Panc1 (cell line): ENCODE measurements at regions not wholly inside any gene's neighbourhood (a gene's known extent, or its start where the extent isn't known, plus 50 kb on each side); places are given as distances from the start of the nearest gene placed in this dataset.

Experiments
- ATAC-seq: fragments of 200-7000 bp; cut with Tn5 transposase; 2 replicates; pipeline ENCODE4 v1.9.1; 2020; ENCODE audit warnings: mild to moderate bottlenecking, moderate library complexity
- BruUV-seq: library from RNA; stranded (reverse); fragments of 400-500 nt; replicated peaks from 2 replicates; lab custom pipeline; 2021; lab: Mats Ljungman, UMichigan
- CTCF ChIA-PET: fragments of 300-600 bp; sonication (Branson Sonifier 250); formaldehyde crosslinking; loops from one replicate; lab custom pipeline; 2022; ENCODE audit warnings: antibody characterized with exemption; lab: Charles Lee
- POLR2A ChIA-PET: fragments of 300-600 bp; sonication (Branson Sonifier 250); formaldehyde crosslinking; loops from one replicate; lab custom pipeline; 2022; ENCODE audit warnings: antibody characterized with exemption; lab: Charles Lee
- DNase-seq: peaks from one replicate; pipeline ENCODE4 v3.0.0-alpha.2; 2010; ENCODE audit warnings: low read depth, low spot score
- H3K27ac ChIP-seq: 2 replicates; pipeline ENCODE4 v1.5.1; 2011; ENCODE audit warnings: mild to moderate bottlenecking, low read length, inconsistent platforms
- H3K27me3 ChIP-seq: fragments of 200-500 bp; sonication (Bioruptor generic); 2 replicates; pipeline ENCODE4 v1.6.0; 2014; ENCODE audit warnings: low read length, inconsistent platforms; ENCODE audit not compliant: control insufficient read depth, insufficient read depth
- H3K36me3 ChIP-seq: fragments of 200-500 bp; sonication (Bioruptor generic); 2 replicates; pipeline ENCODE4 v1.5.1; 2014; ENCODE audit warnings: inconsistent platforms, mild to moderate bottlenecking, low read length, moderate library complexity; ENCODE audit not compliant: control insufficient read depth, insufficient read depth
- H3K4me1 ChIP-seq: 2 replicates; pipeline ENCODE4 v1.5.1; 2011; ENCODE audit warnings: inconsistent platforms, mild to moderate bottlenecking, low read length, moderate library complexity; ENCODE audit not compliant: control insufficient read depth, insufficient read depth
- H3K4me3 ChIP-seq, 2 experiments: 2 replicates each; pipeline ENCODE4 v1.5.1; 2011 to 2012; ENCODE audit warnings: low read depth in 2 of 2, low read length in 2 of 2, mild to moderate bottlenecking in 2 of 2, inconsistent platforms in 1 of 2, moderate library complexity in 1 of 2
- H3K9me3 ChIP-seq: fragments of 200-500 bp; sonication (Bioruptor generic); 2 replicates; pipeline ENCODE4 v1.5.1; 2014; ENCODE audit warnings: low read depth, mild to moderate bottlenecking, inconsistent platforms, low read length, moderate library complexity; ENCODE audit not compliant: control insufficient read depth, insufficient read depth
- CTCF ChIP-seq: fragments of 450-650 bp; IDR thresholded peaks from 2 replicates; pipeline ENCODE4 v1.5.1; 2017; ENCODE audit warnings: mild to moderate bottlenecking
- POLR2AphosphoS5 ChIP-seq: IDR thresholded peaks from 2 replicates; pipeline ENCODE4 v1.6.1; 2012; ENCODE audit warnings: mild to moderate bottlenecking, low read depth, low read length, moderate library complexity
- SIN3A ChIP-seq: IDR thresholded peaks from 2 replicates; pipeline ENCODE4 v1.6.1; 2012; ENCODE audit warnings: low read depth, mild to moderate bottlenecking, low read length, moderate library complexity, borderline replicate concordance; ENCODE audit not compliant: insufficient read depth
- TCF7L2 ChIP-seq: IDR thresholded peaks from 2 replicates; pipeline ENCODE4 v1.6.1; 2011; ENCODE audit warnings: mild to moderate bottlenecking, low read depth, low read length, inconsistent platforms
- in situ Hi-C: cut with HindIII; loops from 2 replicates; pipeline ENCODE4 v1.10.0; 2016; ENCODE audit warnings: low sequenced_read_pairs, low pct_unique_long_range_greater_than_20kb
- intact Hi-C: fragments of 100-400 bp; cut with micrococcal nuclease; formaldehyde crosslinking; loops from one replicate; pipeline ENCODE4 v1.10.0; 2022; ENCODE audit not compliant: unreplicated experiment
- TF ChIP-seq, protein P1 (sequence below), 2 experiments: IDR thresholded peaks; 2 replicates each; pipeline ENCODE4 v1.6.1; 2011 to 2012; ENCODE audit warnings: low read depth in 2 of 2, control low read depth in 1 of 2, low read length in 1 of 2, mild to moderate bottlenecking in 1 of 2, moderate library complexity in 1 of 2; ENCODE audit not compliant: insufficient read depth in 1 of 2

GRCh38 chr3:94311651-94312050 lies 248.8 kb downstream of the NSUN3 start:
- ATAC-seq (no peak), DNase-seq (no peak)
- BruUV-seq, result no TSS peak
- TF ChIP-seq CTCF, result no peak
- TF ChIP-seq TCF7L2, result no peak
- TF ChIP-seq, protein P1, sequence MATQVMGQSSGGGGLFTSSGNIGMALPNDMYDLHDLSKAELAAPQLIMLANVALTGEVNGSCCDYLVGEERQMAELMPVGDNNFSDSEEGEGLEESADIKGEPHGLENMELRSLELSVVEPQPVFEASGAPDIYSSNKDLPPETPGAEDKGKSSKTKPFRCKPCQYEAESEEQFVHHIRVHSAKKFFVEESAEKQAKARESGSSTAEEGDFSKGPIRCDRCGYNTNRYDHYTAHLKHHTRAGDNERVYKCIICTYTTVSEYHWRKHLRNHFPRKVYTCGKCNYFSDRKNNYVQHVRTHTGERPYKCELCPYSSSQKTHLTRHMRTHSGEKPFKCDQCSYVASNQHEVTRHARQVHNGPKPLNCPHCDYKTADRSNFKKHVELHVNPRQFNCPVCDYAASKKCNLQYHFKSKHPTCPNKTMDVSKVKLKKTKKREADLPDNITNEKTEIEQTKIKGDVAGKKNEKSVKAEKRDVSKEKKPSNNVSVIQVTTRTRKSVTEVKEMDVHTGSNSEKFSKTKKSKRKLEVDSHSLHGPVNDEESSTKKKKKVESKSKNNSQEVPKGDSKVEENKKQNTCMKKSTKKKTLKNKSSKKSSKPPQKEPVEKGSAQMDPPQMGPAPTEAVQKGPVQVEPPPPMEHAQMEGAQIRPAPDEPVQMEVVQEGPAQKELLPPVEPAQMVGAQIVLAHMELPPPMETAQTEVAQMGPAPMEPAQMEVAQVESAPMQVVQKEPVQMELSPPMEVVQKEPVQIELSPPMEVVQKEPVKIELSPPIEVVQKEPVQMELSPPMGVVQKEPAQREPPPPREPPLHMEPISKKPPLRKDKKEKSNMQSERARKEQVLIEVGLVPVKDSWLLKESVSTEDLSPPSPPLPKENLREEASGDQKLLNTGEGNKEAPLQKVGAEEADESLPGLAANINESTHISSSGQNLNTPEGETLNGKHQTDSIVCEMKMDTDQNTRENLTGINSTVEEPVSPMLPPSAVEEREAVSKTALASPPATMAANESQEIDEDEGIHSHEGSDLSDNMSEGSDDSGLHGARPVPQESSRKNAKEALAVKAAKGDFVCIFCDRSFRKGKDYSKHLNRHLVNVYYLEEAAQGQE (IDR thresholded peaks at IDR 0.05; ENCODE audit: insufficient read depth in 1 of 2, low read depth in 2 of 2, low read length in 1 of 2), result no peak
- TF ChIP-seq SIN3A, result no peak
- no peak for TF ChIP-seq POLR2AphosphoS5
- Histone ChIP-seq H3K27me3 (no peaks in the 10 kb centered on the region), H3K4me3 (no peak overlapping the region), H3K36me3 (no peaks in the 10 kb centered on the region), H3K4me1 (no peaks in the 10 kb centered on the region), H3K9me3 (no peaks in the 10 kb centered on the region), H3K27ac (no peak overlapping the region)
- CTCF ChIA-PET, result no interaction called here
- POLR2A ChIA-PET, result no interaction called here
- intact Hi-C loops, result no loop called here
- in situ Hi-C loops, result no loop called here

- ChIA-PET CTCF (no interaction called here), POLR2A (no interaction called here)
- DNase-seq, result no peak
- Histone ChIP-seq H3K27me3 (no peaks in the 10 kb centered on the region), H3K9me3 (no peaks in the 10 kb centered on the region), H3K4me3 (no peak overlapping the region), H3K4me1 (no peaks in the 10 kb centered on the region), H3K36me3 (no peaks in the 10 kb centered on the region), H3K27ac (no peak overlapping the region)
- ATAC-seq, result no peak
- in situ Hi-C loops (no loop called here), intact Hi-C loops (no loop called here)
- no peak for TF ChIP-seq POLR2AphosphoS5
- TF ChIP-seq CTCF, result no peak
- no peak for TF ChIP-seq SIN3A
- TF ChIP-seq, protein P1 (IDR thresholded peaks at IDR 0.05; ENCODE audit: insufficient read depth in 1 of 2, low read depth in 2 of 2, low read length in 1 of 2), result no peak
- TF ChIP-seq TCF7L2, result no peak
- BruUV-seq, result no TSS peak
Observed at GRCh38 chr3:94314218-94314883, 251.5 kb downstream of the NSUN3 start.
